ENCODE measurements at regions not wholly inside any gene's neighbourhood (a gene's known extent, or its start where the extent isn't known, plus 50 kb on each side); places are given as distances from the start of the nearest gene placed in this dataset.
"Not testable (repeated sequence)": the region's sequence is repeated elsewhere in the genome, so short reads cannot be mapped to it uniquely, and the experiment has no call there.

DNA sequence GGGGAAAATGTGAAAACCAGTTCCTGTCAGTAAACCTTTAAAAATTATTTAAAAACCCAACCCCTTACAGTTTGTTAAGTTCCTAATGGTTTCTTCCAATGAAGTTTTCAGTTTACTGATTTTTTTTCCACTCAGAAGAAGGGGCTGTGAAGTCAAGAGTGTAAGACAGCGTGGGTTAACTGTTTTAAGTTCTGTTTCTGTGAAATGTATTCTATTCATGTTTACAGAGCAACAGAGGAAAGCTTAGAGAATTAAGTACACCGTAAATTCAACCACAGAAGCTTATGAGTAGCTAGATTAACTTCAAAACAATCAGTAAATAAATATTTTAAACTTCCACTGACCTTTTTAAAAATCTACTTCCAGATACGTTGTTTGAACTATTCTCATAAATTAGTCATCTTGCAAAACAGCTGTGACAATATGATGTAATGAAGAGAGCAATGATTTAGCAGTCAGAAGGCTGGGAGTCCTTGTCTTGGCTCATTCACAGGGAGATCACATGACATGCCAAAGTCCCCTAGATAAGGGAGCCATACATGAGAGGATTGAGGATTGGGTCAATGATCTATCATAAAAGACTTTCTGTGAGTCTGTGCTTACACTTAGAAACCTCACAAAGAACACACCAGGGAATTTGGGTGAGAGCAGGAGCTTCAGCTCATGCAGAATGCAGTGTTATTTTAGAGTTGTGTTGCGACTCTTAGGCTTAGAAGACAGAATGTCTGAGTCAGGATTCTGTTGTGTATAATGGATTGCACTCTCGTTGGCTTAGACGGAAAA is 97.3 kb upstream of the ADORA2B start:
- intact Hi-C loops (cut with micrococcal nuclease); H3K36me3 ChIP-seq (ENCODE audit: control insufficient read depth in 2 of 3, insufficient read depth in 3 of 3, low read length in 3 of 3); H3K4me1 Mint-ChIP-seq; H3K9me3 ChIP-seq (ENCODE audit: control insufficient read depth in 2 of 3, low read length in 3 of 3); DNase-seq; CTCF ChIA-PET; H3K4me3 ChIP-seq (ENCODE audit: low read length); H3K27me3 ChIP-seq (ENCODE audit: control insufficient read depth in 2 of 2, insufficient read depth in 2 of 2, low read length in 2 of 2); H3K4me1 ChIP-seq (ENCODE audit: control insufficient read depth in 2 of 2, insufficient read depth in 2 of 2, low read length in 2 of 2); H3K27ac ChIP-seq (ENCODE audit: low read depth, low read length); H3K27ac Mint-ChIP-seq; H3K4me3 Mint-ChIP-seq; H3K36me3 Mint-ChIP-seq; POLR2A ChIA-PET; H3K9me3 Mint-ChIP-seq; H3K27me3 Mint-ChIP-seq: not testable (repeated sequence)
- ATAC-seq, result peak; percentile 63

GRCh38 chr17:15849054-15849453 is 95.9 kb upstream of the ADORA2B start:
- H3K27me3 ChIP-seq (ENCODE audit: control insufficient read depth in 2 of 2, insufficient read depth in 2 of 2, low read length in 2 of 2); H3K4me1 ChIP-seq (ENCODE audit: control insufficient read depth in 2 of 2, insufficient read depth in 2 of 2, low read length in 2 of 2); H3K27ac Mint-ChIP-seq; H3K27ac ChIP-seq (ENCODE audit: low read depth, low read length); H3K36me3 Mint-ChIP-seq; CTCF ChIA-PET; H3K9me3 ChIP-seq (ENCODE audit: control insufficient read depth in 2 of 3, low read length in 3 of 3); H3K4me3 Mint-ChIP-seq; POLR2A ChIA-PET; H3K27me3 Mint-ChIP-seq; H3K36me3 ChIP-seq (ENCODE audit: control insufficient read depth in 2 of 3, insufficient read depth in 3 of 3, low read length in 3 of 3); H3K4me3 ChIP-seq (ENCODE audit: low read length); H3K4me1 Mint-ChIP-seq; H3K9me3 Mint-ChIP-seq: not testable (repeated sequence)
- intact Hi-C loops (cut with micrococcal nuclease), result loop anchor here in 1 of 2 donors (1.0 kb wide), 1 partner anchor 149 kb away; no protein-coding TSS in a partner anchor
- DNase-seq (peak in 7 of 9 donors; percentile 11 to 65 (median 30)), ATAC-seq (peak; percentile 92)

GRCh38 chr17:15850071-15850470 is 94.9 kb upstream of the ADORA2B start:
- CTCF ChIA-PET; H3K27ac ChIP-seq (ENCODE audit: low read depth, low read length); DNase-seq; H3K4me1 ChIP-seq (ENCODE audit: control insufficient read depth in 2 of 2, insufficient read depth in 2 of 2, low read length in 2 of 2); H3K36me3 ChIP-seq (ENCODE audit: control insufficient read depth in 2 of 3, insufficient read depth in 3 of 3, low read length in 3 of 3); H3K9me3 Mint-ChIP-seq; H3K4me3 ChIP-seq (ENCODE audit: low read length); POLR2A ChIA-PET; H3K9me3 ChIP-seq (ENCODE audit: control insufficient read depth in 2 of 3, low read length in 3 of 3); H3K27me3 Mint-ChIP-seq; intact Hi-C loops (cut with micrococcal nuclease); H3K27ac Mint-ChIP-seq; H3K36me3 Mint-ChIP-seq; H3K4me1 Mint-ChIP-seq; H3K4me3 Mint-ChIP-seq; H3K27me3 ChIP-seq (ENCODE audit: control insufficient read depth in 2 of 2, insufficient read depth in 2 of 2, low read length in 2 of 2): not testable (repeated sequence)
- ATAC-seq, result peak; percentile 43

DNA sequence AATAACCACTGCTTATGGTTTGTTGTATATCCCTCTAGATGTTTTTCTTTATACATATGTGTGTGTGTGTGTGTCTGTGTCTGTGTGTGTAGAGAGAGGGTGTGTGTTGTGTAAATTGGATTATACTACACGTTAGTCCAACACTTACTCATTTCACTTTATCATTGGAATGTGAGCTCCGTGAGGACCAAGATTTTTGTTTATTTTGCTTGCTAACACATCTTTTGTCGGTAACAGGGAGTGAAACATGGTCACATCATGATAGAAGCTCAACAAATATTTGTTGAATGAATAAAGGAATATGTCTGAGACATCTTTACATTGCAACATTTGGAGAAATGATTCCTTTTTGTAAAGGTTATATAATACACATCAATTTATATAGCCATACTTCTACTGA is 94.2 kb upstream of the ADORA2B start:
- DNase-seq; H3K9me3 ChIP-seq (ENCODE audit: control insufficient read depth in 2 of 3, low read length in 3 of 3); H3K4me1 ChIP-seq (ENCODE audit: control insufficient read depth in 2 of 2, insufficient read depth in 2 of 2, low read length in 2 of 2); H3K27me3 Mint-ChIP-seq; H3K36me3 ChIP-seq (ENCODE audit: control insufficient read depth in 2 of 3, insufficient read depth in 3 of 3, low read length in 3 of 3); intact Hi-C loops (cut with micrococcal nuclease); H3K36me3 Mint-ChIP-seq; H3K9me3 Mint-ChIP-seq; ATAC-seq; H3K27ac ChIP-seq (ENCODE audit: low read depth, low read length); H3K27ac Mint-ChIP-seq; POLR2A ChIA-PET; H3K4me3 Mint-ChIP-seq; H3K27me3 ChIP-seq (ENCODE audit: control insufficient read depth in 2 of 2, insufficient read depth in 2 of 2, low read length in 2 of 2); H3K4me1 Mint-ChIP-seq; H3K4me3 ChIP-seq (ENCODE audit: low read length): not testable (repeated sequence)
- CTCF ChIA-PET, result interaction anchor here (0.6 kb wide), 1 partner anchor 146 kb away, joined by 4 read pairs; no protein-coding TSS in a partner anchor

DNA sequence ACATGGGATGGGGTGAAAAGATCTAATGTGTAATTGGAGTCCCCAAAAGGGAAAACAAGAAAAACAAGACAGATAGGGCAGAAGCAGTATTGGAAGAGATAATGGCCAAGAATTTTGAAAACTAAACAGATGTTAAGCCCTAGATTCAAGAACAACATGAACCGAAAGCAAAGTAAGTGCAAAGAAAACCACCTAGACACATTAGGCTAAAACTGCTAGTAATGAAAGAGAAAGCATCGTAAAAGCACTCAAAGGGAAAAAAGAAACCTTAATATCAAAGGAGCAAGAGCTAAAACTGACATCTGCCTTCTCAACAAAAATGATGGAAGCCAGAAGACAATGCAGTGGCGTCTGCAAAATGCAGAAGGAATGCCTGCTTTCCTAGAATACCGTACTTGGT is 92.1 kb upstream of the ADORA2B start:
- H3K9me3 Mint-ChIP-seq; H3K27me3 Mint-ChIP-seq; H3K4me3 ChIP-seq (ENCODE audit: low read length); H3K36me3 Mint-ChIP-seq; CTCF ChIA-PET; POLR2A ChIA-PET; intact Hi-C loops (cut with micrococcal nuclease); H3K9me3 ChIP-seq (ENCODE audit: control insufficient read depth in 2 of 3, low read length in 3 of 3); H3K27ac Mint-ChIP-seq; H3K27me3 ChIP-seq (ENCODE audit: control insufficient read depth in 2 of 2, insufficient read depth in 2 of 2, low read length in 2 of 2); H3K27ac ChIP-seq (ENCODE audit: low read depth, low read length); ATAC-seq; H3K36me3 ChIP-seq (ENCODE audit: control insufficient read depth in 2 of 3, insufficient read depth in 3 of 3, low read length in 3 of 3); H3K4me1 Mint-ChIP-seq; DNase-seq; H3K4me1 ChIP-seq (ENCODE audit: control insufficient read depth in 2 of 2, insufficient read depth in 2 of 2, low read length in 2 of 2): not testable (repeated sequence)
- H3K4me3 Mint-ChIP-seq, result peak overlapping the region in 3 of 10 donors; percentile 10 to 55 (median 38)

- not testable (repeated sequence) for H3K4me1 Mint-ChIP-seq; ATAC-seq; H3K27ac ChIP-seq (ENCODE audit: low read depth, low read length)
These were observed 88.7 kb upstream of the ADORA2B start for GRCh38 chr17:15856191-15856590.

DNA sequence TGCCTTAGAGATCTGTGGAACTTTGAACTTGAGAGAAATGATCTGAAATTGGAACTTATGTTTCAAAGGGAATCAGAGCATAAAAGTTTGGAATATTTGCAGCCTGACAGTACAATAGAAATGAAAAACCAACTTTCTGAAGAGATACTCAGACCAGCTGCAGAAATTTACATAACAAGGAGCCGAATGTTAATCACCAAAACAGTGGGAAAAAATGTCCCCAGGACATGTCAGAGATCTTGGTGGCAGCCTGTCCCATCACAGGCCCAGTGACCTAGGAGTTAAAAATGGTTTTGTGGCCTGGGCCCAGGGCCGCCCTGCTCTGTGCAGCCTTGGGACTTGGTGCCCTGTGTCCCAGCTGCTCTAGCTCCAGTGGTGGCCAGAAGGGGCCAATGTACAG is 88.2 kb upstream of the ADORA2B start:
- DNase-seq; H3K27me3 Mint-ChIP-seq; CTCF ChIA-PET; intact Hi-C loops (cut with micrococcal nuclease); H3K36me3 ChIP-seq (ENCODE audit: control insufficient read depth in 2 of 3, insufficient read depth in 3 of 3, low read length in 3 of 3); H3K9me3 ChIP-seq (ENCODE audit: control insufficient read depth in 2 of 3, low read length in 3 of 3); H3K4me3 Mint-ChIP-seq; H3K27ac ChIP-seq (ENCODE audit: low read depth, low read length); H3K4me3 ChIP-seq (ENCODE audit: low read length); H3K27ac Mint-ChIP-seq; H3K27me3 ChIP-seq (ENCODE audit: control insufficient read depth in 2 of 2, insufficient read depth in 2 of 2, low read length in 2 of 2); ATAC-seq; POLR2A ChIA-PET; H3K36me3 Mint-ChIP-seq; H3K4me1 ChIP-seq (ENCODE audit: control insufficient read depth in 2 of 2, insufficient read depth in 2 of 2, low read length in 2 of 2); H3K4me1 Mint-ChIP-seq: not testable (repeated sequence)
- H3K9me3 Mint-ChIP-seq, result peaks cover 0 to 13% (median 8%) of the 10 kb centered on the region in 11 donors

More at GRCh38 chr17:15856191-15856590, 88.7 kb upstream of the ADORA2B start:
- H3K27me3 Mint-ChIP-seq; H3K9me3 ChIP-seq (ENCODE audit: control insufficient read depth in 2 of 3, low read length in 3 of 3); H3K36me3 ChIP-seq (ENCODE audit: control insufficient read depth in 2 of 3, insufficient read depth in 3 of 3, low read length in 3 of 3); H3K27ac Mint-ChIP-seq; H3K4me1 ChIP-seq (ENCODE audit: control insufficient read depth in 2 of 2, insufficient read depth in 2 of 2, low read length in 2 of 2); DNase-seq; H3K36me3 Mint-ChIP-seq; H3K4me3 ChIP-seq (ENCODE audit: low read length); H3K27me3 ChIP-seq (ENCODE audit: control insufficient read depth in 2 of 2, insufficient read depth in 2 of 2, low read length in 2 of 2); H3K9me3 Mint-ChIP-seq; CTCF ChIA-PET; H3K4me3 Mint-ChIP-seq; POLR2A ChIA-PET; intact Hi-C loops (cut with micrococcal nuclease): not testable (repeated sequence)

All from naive thymus-derived CD4-positive, alpha-beta T cell (primary cell).